ENCODE measurements at regions not wholly inside any gene's neighbourhood (a gene's known extent, or its start where the extent isn't known, plus 50 kb on each side); places are given as distances from the start of the nearest gene placed in this dataset.
"Not testable (repeated sequence)": the region's sequence is repeated elsewhere in the genome, so short reads cannot be mapped to it uniquely, and the experiment has no call there.

- DNase-seq = no peak
These were observed 51.9 kb upstream of the TCERG1L start for GRCh38 chr10:131363416-131363815.

GRCh38 chr10:131371571-131371970 lies 60.0 kb upstream of the TCERG1L start:
- no peak for DNase-seq

- DNase-seq = no peak
These were observed 70.1 kb upstream of the TCERG1L start for GRCh38 chr10:131381576-131381975.

GRCh38 chr10:131385161-131385872 lies 73.8 kb upstream of the TCERG1L start:
- not testable (repeated sequence) for DNase-seq

- no peak for DNase-seq
These were observed 75.6 kb upstream of the TCERG1L start for GRCh38 chr10:131387018-131387529.

- no peak for DNase-seq
These were observed 80.4 kb upstream of the TCERG1L start for GRCh38 chr10:131391936-131392335.

- no peak for DNase-seq
These were observed 84.9 kb upstream of the TCERG1L start for GRCh38 chr10:131396121-131397050.

- DNase-seq = no peak
These were observed 86.6 kb upstream of the TCERG1L start for GRCh38 chr10:131398166-131398565.

- DNase-seq = no peak
These were observed 88.5 kb upstream of the TCERG1L start for GRCh38 chr10:131399981-131400380.

- no peak for DNase-seq
These were observed 89.0 kb upstream of the TCERG1L start for GRCh38 chr10:131400513-131400912.

- no peak for DNase-seq
These were observed 91.5 kb upstream of the TCERG1L start for GRCh38 chr10:131402771-131403650.

GRCh38 chr10:131403936-131404335 lies 92.4 kb upstream of the TCERG1L start:
- DNase-seq = no peak

- DNase-seq = no peak
These were observed 93.4 kb upstream of the TCERG1L start for GRCh38 chr10:131404886-131405285.

GRCh38 chr10:131406676-131407392 lies 95.3 kb upstream of the TCERG1L start:
- DNase-seq = no peak

- no peak for DNase-seq
These were observed 107.2 kb upstream of the TCERG1L start for GRCh38 chr10:131418681-131419080.

GRCh38 chr10:131419797-131420196 lies 108.3 kb upstream of the TCERG1L start:
- no peak for DNase-seq

GRCh38 chr10:131420867-131421266 lies 109.3 kb upstream of the TCERG1L start:
- no peak for DNase-seq

GRCh38 chr10:131421381-131421780 lies 109.9 kb upstream of the TCERG1L start:
- no peak for DNase-seq

- no peak for DNase-seq
These were observed 111.2 kb upstream of the TCERG1L start for GRCh38 chr10:131422731-131423130.

- no peak for DNase-seq
These were observed 112.5 kb upstream of the TCERG1L start for GRCh38 chr10:131424053-131424452.

- no peak for DNase-seq
These were observed 113.4 kb upstream of the TCERG1L start for GRCh38 chr10:131424836-131425491.

All from T1000 (cell line).